ENCODE measurements at regions not wholly inside any gene's neighbourhood (a gene's known extent, or its start where the extent isn't known, plus 50 kb on each side); places are given as distances from the start of the nearest gene placed in this dataset.

DNA sequence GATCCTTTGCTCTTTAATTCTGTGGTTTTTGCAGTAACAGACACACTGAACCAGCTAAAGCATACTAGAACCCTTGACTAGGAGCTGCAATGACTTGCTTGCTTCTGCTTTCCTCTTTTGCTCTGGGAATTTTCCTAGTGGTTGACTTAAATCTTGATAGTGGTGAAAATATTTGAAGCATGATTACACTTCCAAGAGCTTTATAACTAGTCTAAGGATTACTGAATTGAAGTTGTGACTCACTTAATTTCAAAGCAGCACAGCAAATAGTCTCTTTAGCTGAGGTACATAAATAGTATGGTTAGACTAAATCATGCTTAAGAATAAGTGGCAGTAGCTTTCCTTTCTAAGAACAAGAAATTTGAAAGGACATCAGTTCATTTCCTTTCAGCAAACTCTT, 513.5 kb upstream of the GBE1 start:
- TF ChIP-seq GATA3 (IDR thresholded peaks at IDR 0.05; ENCODE audit: low read depth, low read length) = no peak
- no peak for TF ChIP-seq GATA2 (IDR thresholded peaks at IDR 0.05; ENCODE audit: low read depth, low read length)
